ENCODE measurements at regions not wholly inside any gene's neighbourhood (a gene's known extent, or its start where the extent isn't known, plus 50 kb on each side); places are given as distances from the start of the nearest gene placed in this dataset.

DNA sequence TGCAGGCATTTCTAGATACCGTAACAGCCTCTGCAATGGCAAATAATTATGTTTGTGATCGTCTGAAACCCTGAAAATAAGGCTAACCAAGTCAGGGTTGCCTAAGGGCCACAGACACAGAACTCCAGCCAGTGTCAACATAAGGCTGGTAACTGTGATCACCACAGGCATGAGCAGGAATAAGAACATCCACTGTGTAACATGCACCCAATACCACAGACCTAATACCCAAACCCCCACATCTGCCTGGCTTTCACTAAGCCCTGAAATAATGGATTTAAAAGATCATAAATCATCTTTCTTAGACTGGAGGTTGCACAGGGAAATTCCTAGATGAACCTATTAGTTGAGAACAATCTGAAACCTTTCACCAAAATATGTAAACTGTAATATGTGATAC, 394.5 kb downstream of the NFIB start:
- TF ChIP-seq, protein P1, sequence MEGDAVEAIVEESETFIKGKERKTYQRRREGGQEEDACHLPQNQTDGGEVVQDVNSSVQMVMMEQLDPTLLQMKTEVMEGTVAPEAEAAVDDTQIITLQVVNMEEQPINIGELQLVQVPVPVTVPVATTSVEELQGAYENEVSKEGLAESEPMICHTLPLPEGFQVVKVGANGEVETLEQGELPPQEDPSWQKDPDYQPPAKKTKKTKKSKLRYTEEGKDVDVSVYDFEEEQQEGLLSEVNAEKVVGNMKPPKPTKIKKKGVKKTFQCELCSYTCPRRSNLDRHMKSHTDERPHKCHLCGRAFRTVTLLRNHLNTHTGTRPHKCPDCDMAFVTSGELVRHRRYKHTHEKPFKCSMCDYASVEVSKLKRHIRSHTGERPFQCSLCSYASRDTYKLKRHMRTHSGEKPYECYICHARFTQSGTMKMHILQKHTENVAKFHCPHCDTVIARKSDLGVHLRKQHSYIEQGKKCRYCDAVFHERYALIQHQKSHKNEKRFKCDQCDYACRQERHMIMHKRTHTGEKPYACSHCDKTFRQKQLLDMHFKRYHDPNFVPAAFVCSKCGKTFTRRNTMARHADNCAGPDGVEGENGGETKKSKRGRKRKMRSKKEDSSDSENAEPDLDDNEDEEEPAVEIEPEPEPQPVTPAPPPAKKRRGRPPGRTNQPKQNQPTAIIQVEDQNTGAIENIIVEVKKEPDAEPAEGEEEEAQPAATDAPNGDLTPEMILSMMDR (IDR thresholded peaks at IDR 0.05), result no peak
- TF ChIP-seq ZFX (IDR thresholded peaks at IDR 0.05; ENCODE audit: borderline replicate concordance), result no peak
